ENCODE measurements at regions not wholly inside any gene's neighbourhood (a gene's known extent, or its start where the extent isn't known, plus 50 kb on each side); places are given as distances from the start of the nearest gene placed in this dataset.
A peak's percentile ranks its signal among the peaks of the same experiment; 100 is the strongest.

DNA sequence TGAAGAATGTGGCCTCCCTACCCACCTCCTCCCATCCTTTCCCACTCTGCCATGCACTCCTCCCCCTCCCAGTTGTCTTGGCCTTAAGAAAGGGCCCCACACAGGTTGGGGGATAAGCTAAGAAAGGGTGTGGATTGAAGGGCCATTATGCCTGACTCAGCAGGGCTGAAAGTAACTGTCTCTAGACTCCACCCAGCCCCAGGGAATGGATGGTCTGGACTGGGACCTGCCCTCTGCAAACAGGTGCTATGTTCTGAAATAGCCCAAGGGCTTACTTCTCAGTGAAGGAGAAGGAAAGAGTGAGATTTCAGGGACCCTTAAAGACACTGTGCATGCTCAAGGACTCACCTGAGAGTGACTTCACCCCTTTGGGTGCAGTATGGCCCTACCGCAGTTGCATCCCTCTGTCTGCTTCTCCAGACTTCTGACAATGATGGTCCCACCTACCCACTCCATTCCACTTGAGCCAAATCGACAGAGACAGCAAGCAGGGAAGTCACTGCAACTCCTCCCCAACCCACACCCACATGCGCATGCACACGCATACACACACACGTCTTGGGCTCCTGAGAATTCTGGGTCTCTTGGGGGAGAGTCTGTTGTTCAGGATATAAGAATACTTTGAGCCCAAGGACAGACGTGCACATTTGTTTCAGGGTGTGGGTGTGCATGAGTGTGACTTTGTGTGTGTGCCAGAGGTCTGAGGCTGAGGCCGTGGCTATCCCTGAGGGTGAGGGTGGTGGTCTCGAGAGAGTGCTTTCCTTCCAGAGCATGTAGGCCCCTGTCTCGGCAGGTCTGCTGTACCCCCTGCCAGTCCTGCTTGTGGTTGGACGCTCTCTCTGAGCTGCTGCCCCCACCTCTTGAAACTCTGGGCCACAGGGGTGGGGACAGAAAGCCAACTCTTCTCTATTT, 231.9 kb downstream of the PTPRU start:
- H3K4me3 ChIP-seq (ENCODE audit: insufficient read depth, low read depth, low read length): no peak overlapping the region
- peak; percentile 17 for DNase-seq
- no peaks in the 10 kb centered on the region; the same call in 1 of the 2 replicates for H3K27me3 ChIP-seq (ENCODE audit: control insufficient read depth, insufficient read depth, low read length)
- no peaks in the 10 kb centered on the region for H3K36me3 ChIP-seq (replicated peaks; ENCODE audit: control insufficient read depth, insufficient read depth, low read length)

DNA sequence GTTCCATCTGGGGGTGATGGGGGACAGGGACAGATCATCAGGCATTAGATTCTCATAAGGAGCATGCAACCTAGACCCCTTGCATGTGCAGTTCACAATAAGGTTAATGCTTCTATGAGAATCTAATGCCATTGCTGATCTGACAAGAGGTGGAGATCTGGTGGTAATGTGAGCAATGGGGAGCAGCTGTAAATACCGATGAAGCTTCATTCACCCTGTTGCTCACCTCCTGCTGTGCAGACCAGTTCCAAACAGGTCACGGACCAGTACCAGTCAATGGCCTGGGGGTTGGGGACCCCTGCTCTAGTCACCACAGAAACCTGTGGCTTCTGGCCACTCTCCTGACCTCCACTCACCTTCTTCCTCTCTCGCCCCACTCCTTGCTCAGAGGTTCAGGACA, 229.9 kb downstream of the PTPRU start:
- DNase-seq: no peak
- Histone ChIP-seq H3K27me3 (ENCODE audit: control insufficient read depth, insufficient read depth, low read length) (no peaks in the 10 kb centered on the region; the same call in 1 of the 2 replicates), H3K4me3 (ENCODE audit: insufficient read depth, low read depth, low read length) (no peak overlapping the region), H3K36me3 (replicated peaks; ENCODE audit: control insufficient read depth, insufficient read depth, low read length) (no peaks in the 10 kb centered on the region)

DNA sequence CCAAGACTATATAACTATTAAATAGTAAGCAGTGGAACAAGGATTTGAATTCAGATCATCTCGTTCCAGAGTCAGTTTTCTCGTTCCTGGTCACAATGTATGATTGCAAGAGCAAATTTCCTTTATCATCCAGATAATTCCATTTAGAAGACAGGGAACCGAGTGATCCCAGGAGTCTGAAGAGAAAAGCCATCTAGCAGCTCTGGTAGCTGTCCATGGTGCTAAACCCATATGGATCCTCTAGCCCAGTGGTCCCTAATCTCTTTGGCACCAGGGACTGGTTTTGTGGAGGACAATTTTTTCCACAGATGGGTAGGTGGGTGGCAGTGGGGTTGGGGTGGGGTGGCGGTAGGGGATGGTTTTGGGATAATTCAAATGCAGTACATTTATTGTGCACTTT, 229.4 kb downstream of the PTPRU start:
- H3K27me3 ChIP-seq (ENCODE audit: control insufficient read depth, insufficient read depth, low read length): no peaks in the 10 kb centered on the region; the same call in 1 of the 2 replicates
- H3K4me3 ChIP-seq (ENCODE audit: insufficient read depth, low read depth, low read length): no peak overlapping the region
- peak; percentile 66 for DNase-seq
- H3K36me3 ChIP-seq (replicated peaks; ENCODE audit: control insufficient read depth, insufficient read depth, low read length): no peaks in the 10 kb centered on the region

DNA sequence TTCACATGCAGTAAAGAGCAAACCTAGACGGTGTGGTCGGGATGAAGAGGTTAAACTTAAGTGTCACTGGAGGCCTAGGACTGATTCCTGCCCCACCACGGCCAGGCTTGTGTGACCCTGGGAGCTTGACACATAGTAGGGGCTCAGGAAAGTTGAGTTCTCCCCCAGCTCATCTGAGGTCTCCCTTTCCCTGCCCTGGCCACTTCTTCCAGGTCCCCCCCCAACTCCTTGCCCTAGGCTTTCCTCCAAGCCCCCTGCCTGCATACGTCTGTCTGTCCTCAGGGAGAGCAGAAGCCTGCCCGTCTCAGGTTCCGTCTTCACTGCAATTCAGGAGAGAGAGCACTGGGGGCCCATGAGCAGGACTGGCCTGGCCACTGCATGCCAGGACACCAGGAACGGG, 225.8 kb downstream of the PTPRU start:
- no peak overlapping the region for H3K4me3 ChIP-seq (ENCODE audit: insufficient read depth, low read depth, low read length)
- no peaks in the 10 kb centered on the region for H3K36me3 ChIP-seq (replicated peaks; ENCODE audit: control insufficient read depth, insufficient read depth, low read length)
- peak; percentile 35 for DNase-seq
- H3K27me3 ChIP-seq (ENCODE audit: control insufficient read depth, insufficient read depth, low read length): no peaks in the 10 kb centered on the region; the same call in 1 of the 2 replicates

DNA sequence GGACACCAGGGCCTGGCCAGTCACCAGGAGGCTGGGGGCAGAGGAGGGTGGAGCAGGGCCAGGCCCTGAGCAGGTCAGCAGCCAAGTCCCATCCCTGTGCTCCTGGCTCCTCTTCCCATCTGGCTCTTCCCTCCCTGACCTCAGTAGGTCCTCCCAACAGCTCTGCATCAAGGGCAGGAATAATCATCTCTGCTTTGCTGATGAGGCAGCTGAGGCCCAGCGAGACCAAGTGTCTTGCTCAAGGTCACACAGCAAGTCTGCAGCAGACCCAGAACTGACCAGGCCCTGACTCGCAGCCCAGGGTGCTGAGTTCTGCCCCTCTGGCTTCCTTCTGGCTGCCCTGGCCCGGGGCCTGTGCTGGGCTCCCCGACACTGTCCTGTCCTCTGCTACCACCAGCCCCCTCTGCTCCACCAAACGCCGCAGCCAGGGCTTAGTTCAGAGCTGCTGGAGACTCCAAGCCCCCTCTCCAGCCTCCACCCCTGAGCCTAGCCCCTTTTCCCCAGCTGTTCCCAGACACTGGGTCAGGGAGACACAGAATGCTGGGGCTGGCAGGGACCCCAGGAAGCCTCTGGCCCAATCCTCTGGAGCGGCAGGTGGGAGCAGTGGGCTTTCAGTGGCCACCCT, 224.9 kb downstream of the PTPRU start:
- H3K4me3 ChIP-seq (ENCODE audit: insufficient read depth, low read depth, low read length): no peak overlapping the region
- no peaks in the 10 kb centered on the region for H3K36me3 ChIP-seq (replicated peaks; ENCODE audit: control insufficient read depth, insufficient read depth, low read length)
- peak; percentile 30 for DNase-seq
- no peaks in the 10 kb centered on the region for H3K27me3 ChIP-seq (ENCODE audit: control insufficient read depth, insufficient read depth, low read length)

DNA sequence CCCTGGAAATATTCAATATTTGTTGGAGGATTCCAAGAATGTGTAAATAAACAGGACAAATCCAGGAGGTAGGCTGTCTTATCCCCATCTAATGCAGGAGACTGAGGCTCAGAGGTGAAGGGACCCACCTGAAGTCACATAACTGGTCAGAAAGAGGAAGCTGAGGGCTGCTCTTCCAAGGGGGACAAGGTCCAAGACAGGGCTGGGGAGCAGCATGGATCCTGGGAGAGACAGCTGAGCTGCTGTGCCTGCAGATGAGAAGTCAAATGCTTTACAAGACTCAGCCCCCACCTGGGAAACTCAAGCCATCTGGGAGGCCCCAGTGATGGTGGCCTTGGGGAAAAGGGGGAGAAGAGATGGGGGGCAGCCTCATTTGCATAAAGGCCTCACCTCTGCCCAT, 224.4 kb downstream of the PTPRU start:
- Histone ChIP-seq H3K4me3 (ENCODE audit: insufficient read depth, low read depth, low read length) (no peak overlapping the region), H3K27me3 (ENCODE audit: control insufficient read depth, insufficient read depth, low read length) (no peaks in the 10 kb centered on the region), H3K36me3 (replicated peaks; ENCODE audit: control insufficient read depth, insufficient read depth, low read length) (no peaks in the 10 kb centered on the region)
- peak; percentile 30 for DNase-seq

DNA sequence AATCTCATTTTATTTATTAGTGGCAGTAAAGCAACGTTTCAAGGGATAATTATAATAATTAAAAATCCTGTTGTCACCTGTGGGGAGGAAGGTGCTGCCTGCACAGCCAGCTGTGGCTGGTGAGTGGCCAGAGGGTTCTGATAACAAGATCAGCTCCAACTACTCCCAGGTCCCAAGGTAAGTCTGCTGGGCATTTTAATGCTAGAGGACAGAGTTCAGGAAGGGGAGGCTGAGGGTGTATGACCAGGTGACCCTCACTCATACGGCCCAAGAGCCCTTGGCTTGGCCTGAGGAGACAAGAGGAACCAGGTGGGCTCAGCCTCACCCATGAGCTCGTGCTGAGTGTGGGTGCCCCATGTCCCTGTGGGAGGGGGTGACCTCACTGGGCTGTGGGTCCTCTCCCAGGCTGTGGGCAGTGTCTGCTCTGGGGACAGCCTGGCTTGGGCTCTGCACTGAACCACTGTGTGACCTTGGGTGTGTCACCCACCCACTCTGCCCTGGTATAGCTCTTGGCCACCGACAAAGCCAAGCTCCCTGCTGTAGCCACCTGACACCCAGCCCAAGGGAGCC, 223.8 kb downstream of the PTPRU start:
- no peaks in the 10 kb centered on the region for H3K27me3 ChIP-seq (ENCODE audit: control insufficient read depth, insufficient read depth, low read length)
- DNase-seq: peak; percentile 16
- H3K4me3 ChIP-seq (ENCODE audit: insufficient read depth, low read depth, low read length): no peak overlapping the region
- H3K36me3 ChIP-seq (replicated peaks; ENCODE audit: control insufficient read depth, insufficient read depth, low read length): no peaks in the 10 kb centered on the region

DNA sequence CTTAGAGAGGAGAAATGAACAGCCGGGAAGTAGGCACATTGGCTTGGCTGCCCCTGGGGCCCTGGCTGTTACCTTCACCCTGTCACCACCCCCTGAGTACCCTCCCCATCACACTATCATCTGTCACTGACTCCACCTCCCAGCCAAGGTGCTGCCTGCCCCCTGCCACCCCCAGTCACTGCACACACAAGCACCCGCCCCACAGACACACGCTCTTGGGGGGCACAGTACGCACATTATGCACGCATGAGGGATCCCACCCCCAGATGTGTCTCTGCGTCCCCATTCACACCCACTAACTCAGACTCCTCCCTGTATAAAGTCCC, 223.3 kb downstream of the PTPRU start:
- no peaks in the 10 kb centered on the region for H3K36me3 ChIP-seq (replicated peaks; ENCODE audit: control insufficient read depth, insufficient read depth, low read length)
- H3K4me3 ChIP-seq (ENCODE audit: insufficient read depth, low read depth, low read length): no peak overlapping the region
- H3K27me3 ChIP-seq (ENCODE audit: control insufficient read depth, insufficient read depth, low read length): no peaks in the 10 kb centered on the region
- DNase-seq: peak; percentile 35

DNA sequence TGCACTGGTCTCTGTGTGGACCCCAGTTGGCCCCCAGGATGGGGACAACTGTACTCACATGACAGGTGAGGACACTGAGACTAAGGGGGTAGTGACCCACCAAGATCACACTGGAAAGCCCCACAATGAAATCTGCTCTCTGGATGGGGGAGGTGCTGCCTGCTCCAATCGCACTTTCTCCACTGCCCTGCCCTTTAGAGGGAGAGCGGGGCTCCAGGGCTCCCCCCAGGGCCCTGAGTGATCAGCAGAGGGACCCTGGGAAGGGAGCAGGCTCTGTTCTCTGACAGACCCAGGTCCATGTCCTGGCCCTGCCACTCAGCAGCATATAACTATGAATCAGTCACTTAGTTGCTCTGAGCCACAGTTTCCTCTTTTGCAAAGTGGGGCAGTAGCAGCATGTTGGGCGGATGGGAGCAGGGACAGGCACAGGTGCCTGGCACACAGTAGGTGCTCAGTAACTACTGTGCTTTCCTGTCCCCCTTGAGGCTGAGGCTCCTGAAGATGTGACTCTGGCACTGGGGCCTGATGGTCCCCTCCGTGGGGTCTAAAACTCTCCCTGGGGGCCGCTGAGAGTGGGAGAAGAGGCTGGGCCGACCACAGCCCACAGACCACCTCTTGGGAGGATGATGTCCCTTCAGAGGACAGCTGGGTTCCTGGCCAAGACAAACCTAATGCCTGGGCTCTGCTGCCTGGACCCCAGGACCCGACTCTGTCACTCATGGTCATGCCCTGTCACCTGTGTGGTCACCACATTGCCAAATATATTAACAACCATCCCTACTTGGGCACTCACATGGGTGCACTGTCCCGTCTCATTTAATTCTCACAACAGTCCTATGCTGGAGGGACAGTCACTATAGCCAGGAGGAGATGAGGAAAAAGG, 222.7 kb downstream of the PTPRU start:
- DNase-seq: peak; percentile 64
- H3K27me3 ChIP-seq (ENCODE audit: control insufficient read depth, insufficient read depth, low read length): no peaks in the 10 kb centered on the region
- H3K4me3 ChIP-seq (ENCODE audit: insufficient read depth, low read depth, low read length): no peak overlapping the region
- H3K36me3 ChIP-seq (replicated peaks; ENCODE audit: control insufficient read depth, insufficient read depth, low read length): no peaks in the 10 kb centered on the region

DNA sequence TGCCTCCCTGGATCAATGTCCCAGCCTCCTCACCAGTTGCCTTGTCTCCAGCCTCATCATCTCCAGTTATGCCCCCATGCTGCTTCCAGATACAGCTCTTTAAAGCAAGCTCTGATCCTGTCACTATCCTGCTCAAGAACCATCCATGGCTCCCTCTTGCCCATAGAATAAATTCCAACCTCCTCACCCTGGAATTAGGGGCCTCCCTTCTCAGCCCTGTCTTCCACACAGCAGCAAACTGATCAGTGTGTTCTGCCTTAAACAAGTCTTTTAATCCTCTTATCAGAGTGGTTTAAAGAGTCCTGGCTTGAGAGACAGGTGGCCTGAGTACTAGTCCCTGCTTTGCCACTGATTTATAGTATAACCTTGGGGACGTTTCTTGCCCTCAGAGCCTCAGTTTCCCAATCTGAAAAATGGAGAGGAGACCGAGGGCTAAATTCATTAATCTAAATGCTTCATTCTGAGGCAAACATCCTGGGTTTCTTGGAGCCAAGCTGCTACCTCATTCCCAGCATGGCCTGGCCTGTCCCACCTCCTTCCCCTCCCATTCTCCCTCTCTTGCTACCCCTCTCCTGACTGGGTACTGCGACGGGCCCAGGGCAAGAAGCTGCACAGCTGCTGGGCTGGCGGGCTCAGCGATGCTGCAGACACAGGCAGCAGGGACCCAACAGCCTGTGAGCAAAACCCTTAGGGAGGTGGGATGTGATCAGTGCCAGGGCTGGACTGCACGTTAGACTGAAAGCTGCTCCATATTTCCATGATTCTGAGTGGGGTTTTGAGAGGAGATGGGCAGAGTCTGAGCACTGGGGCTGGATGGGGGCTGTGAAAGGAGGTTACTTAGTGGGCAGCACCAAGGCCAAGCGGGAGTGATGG, 221.4 kb downstream of the PTPRU start:
- no peak overlapping the region for H3K4me3 ChIP-seq (ENCODE audit: insufficient read depth, low read depth, low read length)
- DNase-seq: peak; percentile 35
- no peaks in the 10 kb centered on the region for H3K36me3 ChIP-seq (replicated peaks; ENCODE audit: control insufficient read depth, insufficient read depth, low read length)
- no peaks in the 10 kb centered on the region for H3K27me3 ChIP-seq (ENCODE audit: control insufficient read depth, insufficient read depth, low read length)

DNA sequence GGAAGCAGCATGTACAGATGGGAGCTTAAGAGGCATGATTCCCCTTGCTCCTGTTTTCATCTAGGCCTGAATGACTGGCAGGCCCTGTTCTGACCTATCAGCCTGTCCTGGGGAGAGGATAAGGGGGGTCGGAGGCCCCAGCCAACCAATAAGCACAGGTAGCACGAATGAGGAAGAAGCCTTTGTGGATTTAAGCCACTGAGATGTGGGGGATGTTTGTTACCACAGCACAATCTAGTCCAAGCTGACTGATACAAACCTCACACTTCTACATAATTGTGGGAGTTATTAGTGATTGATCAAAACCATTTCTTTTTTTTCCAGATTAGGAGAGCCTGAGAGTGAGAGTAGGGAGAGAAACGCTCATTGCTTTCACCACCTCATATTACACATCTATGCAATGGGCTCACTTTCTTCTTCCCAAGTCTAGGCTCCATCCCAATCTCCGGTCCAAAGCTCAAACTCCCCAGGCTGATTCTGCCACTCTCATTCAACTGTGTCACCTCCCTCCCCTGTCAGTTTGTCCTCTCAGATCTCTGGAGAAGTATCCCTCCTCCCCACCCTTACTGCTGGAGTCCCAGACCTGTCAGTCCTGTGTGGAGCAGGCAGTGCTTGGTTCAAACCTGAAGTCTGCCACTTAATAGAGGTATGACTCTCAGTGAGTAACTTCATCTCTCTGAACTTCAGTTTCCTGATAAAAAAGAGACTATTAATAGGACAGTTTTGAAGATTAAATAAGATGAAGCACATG, 220.5 kb downstream of the PTPRU start:
- Histone ChIP-seq H3K4me3 (ENCODE audit: insufficient read depth, low read depth, low read length) (no peak overlapping the region), H3K36me3 (replicated peaks; ENCODE audit: control insufficient read depth, insufficient read depth, low read length) (no peaks in the 10 kb centered on the region), H3K27me3 (ENCODE audit: control insufficient read depth, insufficient read depth, low read length) (no peaks in the 10 kb centered on the region)
- DNase-seq: peak; percentile 9

DNA sequence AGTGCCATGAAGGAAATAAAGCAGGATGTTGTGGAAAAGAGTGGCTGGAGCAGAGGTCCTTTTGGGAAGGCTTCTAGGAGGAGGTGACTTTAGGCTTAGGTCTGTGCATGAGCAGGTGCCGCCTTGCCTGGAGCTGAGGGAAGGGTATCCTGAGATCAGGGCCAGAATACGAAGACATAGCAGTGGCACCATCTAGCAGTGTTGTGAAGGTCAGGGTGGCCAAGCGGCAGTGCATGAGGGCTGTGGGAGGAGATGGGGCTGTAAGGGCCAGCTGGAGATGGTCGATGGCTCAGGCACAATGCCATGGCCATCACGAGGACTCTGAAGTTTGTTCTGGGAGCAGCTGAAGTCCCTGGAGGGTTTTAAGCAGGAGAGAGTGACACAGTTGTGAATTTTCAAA, 219.5 kb downstream of the PTPRU start:
- peak; percentile 10 for DNase-seq
- no peak overlapping the region for H3K4me3 ChIP-seq (ENCODE audit: insufficient read depth, low read depth, low read length)
- H3K27me3 ChIP-seq (ENCODE audit: control insufficient read depth, insufficient read depth, low read length): no peaks in the 10 kb centered on the region
- no peaks in the 10 kb centered on the region for H3K36me3 ChIP-seq (replicated peaks; ENCODE audit: control insufficient read depth, insufficient read depth, low read length)

Measured in H7 (cell line).